Prostate gland (tissue), 2 donors: ENCODE measurements at regions not wholly inside any gene's neighbourhood (a gene's known extent, or its start where the extent isn't known, plus 50 kb on each side); places are given as distances from the start of the nearest gene placed in this dataset.

Experiments used
- POLR2A ChIP-seq: fragments of 450-650 bp; IDR thresholded peaks from one replicate; pipeline ENCODE4 v1.6.1; 2016; ENCODE audit warnings: antibody characterized with exemption, mild to moderate bottlenecking
- TF ChIP-seq, protein P1 (sequence below), 4 experiments: fragments of 200-600 bp in 2 of 4; fragments of 450-650 bp in 2 of 4; sonication (generic) in 2 of 4; IDR thresholded peaks; 1 replicate in 3 of 4; 2 replicates in 1 of 4; pipeline ENCODE4 v1.5.1; 2016 to 2019; ENCODE audit warnings: antibody characterized with exemption in 4 of 4, mild to moderate bottlenecking in 2 of 4, moderate library complexity in 2 of 4

DNA sequence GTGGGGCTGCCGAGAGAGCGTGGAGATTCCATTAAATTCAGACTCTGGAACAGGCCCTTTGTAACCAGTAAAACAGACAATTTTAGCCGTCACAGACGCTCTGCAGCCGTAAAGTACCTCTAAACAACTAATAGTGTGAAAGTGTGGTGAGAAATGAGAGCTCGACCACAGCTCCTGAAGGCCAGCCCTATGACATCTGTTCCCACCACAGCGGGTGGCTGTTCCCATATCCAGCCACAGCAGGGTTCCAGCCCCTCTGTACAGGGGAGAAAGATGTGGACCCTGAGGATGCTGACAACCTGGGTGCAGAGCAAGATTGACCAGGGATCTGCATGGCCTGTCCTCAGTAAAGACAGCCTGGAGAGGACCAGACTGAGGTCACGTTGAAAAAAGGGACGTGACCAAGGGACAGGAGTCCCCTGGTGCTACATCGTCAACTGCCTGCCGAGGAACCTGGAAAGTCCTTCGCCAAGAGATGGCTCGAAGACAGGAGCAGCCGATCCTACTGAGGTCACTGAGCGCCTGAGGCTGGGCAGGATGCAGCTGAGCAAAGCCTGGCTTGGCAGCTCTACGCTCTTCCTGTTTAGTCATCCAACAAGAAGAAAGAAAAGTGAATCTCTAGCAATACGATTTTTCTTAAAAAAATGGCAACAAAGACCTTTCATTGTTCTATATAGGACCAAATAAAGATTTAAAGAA, 831.7 kb downstream of the RNF144A start:
- TF ChIP-seq, protein P1, sequence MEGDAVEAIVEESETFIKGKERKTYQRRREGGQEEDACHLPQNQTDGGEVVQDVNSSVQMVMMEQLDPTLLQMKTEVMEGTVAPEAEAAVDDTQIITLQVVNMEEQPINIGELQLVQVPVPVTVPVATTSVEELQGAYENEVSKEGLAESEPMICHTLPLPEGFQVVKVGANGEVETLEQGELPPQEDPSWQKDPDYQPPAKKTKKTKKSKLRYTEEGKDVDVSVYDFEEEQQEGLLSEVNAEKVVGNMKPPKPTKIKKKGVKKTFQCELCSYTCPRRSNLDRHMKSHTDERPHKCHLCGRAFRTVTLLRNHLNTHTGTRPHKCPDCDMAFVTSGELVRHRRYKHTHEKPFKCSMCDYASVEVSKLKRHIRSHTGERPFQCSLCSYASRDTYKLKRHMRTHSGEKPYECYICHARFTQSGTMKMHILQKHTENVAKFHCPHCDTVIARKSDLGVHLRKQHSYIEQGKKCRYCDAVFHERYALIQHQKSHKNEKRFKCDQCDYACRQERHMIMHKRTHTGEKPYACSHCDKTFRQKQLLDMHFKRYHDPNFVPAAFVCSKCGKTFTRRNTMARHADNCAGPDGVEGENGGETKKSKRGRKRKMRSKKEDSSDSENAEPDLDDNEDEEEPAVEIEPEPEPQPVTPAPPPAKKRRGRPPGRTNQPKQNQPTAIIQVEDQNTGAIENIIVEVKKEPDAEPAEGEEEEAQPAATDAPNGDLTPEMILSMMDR (IDR thresholded peaks at IDR 0.05): no peak
- no peak for TF ChIP-seq POLR2A
